Heart right ventricle (tissue), 16 donors: ENCODE measurements at regions not wholly inside any gene's neighbourhood (a gene's known extent, or its start where the extent isn't known, plus 50 kb on each side); places are given as distances from the start of the nearest gene placed in this dataset.

ENCODE experiments used
- ATAC-seq, 8 donors: fragments of 200-7000 bp; cut with Tn5 transposase; one replicate each; pipeline ENCODE4 v1.9.1; 2020; ENCODE audit warnings: mild to moderate bottlenecking in 8 of 8, moderate library complexity in 8 of 8, moderate number of reproducible peaks in 1 of 8
- DNase-seq, 2 donors: peaks; one replicate each; pipeline ENCODE4 v3.0.0-alpha.2; 2020
- H3K27ac ChIP-seq, 10 donors: fragments of 200-600 bp; sonication (generic) in 2 of 10; one replicate each; pipeline versions ENCODE4 v1.5.0 to v1.8.0; 2020 to 2022; ENCODE audit warnings: mild to moderate bottlenecking in 3 of 10
- H3K27me3 ChIP-seq, 7 donors: fragments of 200-600 bp; one replicate each; pipeline ENCODE4 v1.8.0; 2021 to 2022; ENCODE audit warnings: mild to moderate bottlenecking in 2 of 7
- H3K36me3 ChIP-seq, 9 donors: fragments of 200-600 bp; sonication (generic) in 1 of 9; one replicate each; pipeline versions ENCODE4 v1.5.0 to v1.8.0; 2020 to 2022; ENCODE audit warnings: mild to moderate bottlenecking in 2 of 9
- H3K4me1 ChIP-seq, 9 donors: fragments of 200-600 bp; sonication (generic) in 1 of 9; one replicate each; pipeline versions ENCODE4 v1.5.0 to v1.8.0; 2020 to 2022; ENCODE audit warnings: mild to moderate bottlenecking in 4 of 9
- H3K4me3 ChIP-seq, 10 donors: fragments of 200-600 bp; sonication (generic) in 2 of 10; one replicate each; pipeline versions ENCODE4 v1.5.0 to v1.8.0; 2020 to 2022; ENCODE audit warnings: mild to moderate bottlenecking in 7 of 10, moderate library complexity in 2 of 10
- H3K9me3 ChIP-seq, 11 donors: fragments of 200-600 bp in 10 of 11; sonication (generic) in 2 of 11; one replicate each; pipeline versions ENCODE4 v1.5.0 to v1.8.0; 2013 to 2022; ENCODE audit warnings: mild to moderate bottlenecking in 2 of 11, control low read depth in 1 of 11, moderate library complexity in 1 of 11
- CTCF ChIP-seq, 9 donors: fragments of 200-600 bp; sonication (generic) in 2 of 9; IDR thresholded peaks; one replicate each; pipeline versions ENCODE4 v1.5.0 to v1.8.0; 2021 to 2022; ENCODE audit warnings: antibody characterized with exemption in 9 of 9, mild to moderate bottlenecking in 5 of 9, moderate library complexity in 1 of 9
- WGBS, 2 donors: extraction: QIAGEN DNeasy Blood & Tissue Kit; methylation state at CpG; one replicate each; pipeline ENCODE4 v1.1.7; 2013; ENCODE audit warnings: inconsistent platforms in 1 of 2; 5-methylcytosine and 5-hydroxymethylcytosine counted together
- intact Hi-C, 10 donors: fragments of 100-400 bp; cut with DNase I; formaldehyde crosslinking; loops; one replicate each; pipeline versions ENCODE4 v1.11.1 to v1.14.2; 2022
- donor health status: Arrhythmogenic right ventricular cardiomyopathy.
- donor health status: ischemic (EF 13 %, LVEDD 7.1; RV severe dilation, severe dysfunction).
- donor health status: healthy with polysubstance abuse.
- donor health status: DM: no; HTN: yes; CAD: no.
- donor health status: DM: no; HTN: no; CAD: no.
- donor health status: ischemic (EF 25% LVEDD 6.9; RV normal size, moderate dysfunction).
- donor health status: ischemic (EF 25% LVEDD 5.7; RV mildly dilated, moderate dysfunction).
- donor health status: healthy.
- donor health status: DM: yes; HTN: yes; CAD: no.
- donor health status: Ischemic cardiomyopathy.
- donor health status: ischemic (EF 35%, LVEDD 5.7; RV mildly dilated, moderate dysfunction).
- donor health status: nonischemic (EF 11% LVEDD 7.7; RV severe dilation, severe dysfunction).
- donor health status: DM: yes; HTN: yes; CAD: no.
- donor health status: PGD.
- donor health status: ischemic (EF 29% LVEDD 5.4; RV normal size, mild dysfunction).
- donor health status: nonischemic (EF 23%, LVEDD 6.1; RV moderate dilation, normal function).

GRCh38 chr20:52724541-52724940 is 247.6 kb upstream of the TSHZ2 start:
- TF ChIP-seq CTCF (IDR thresholded peaks at IDR 0.05): no peak
- DNase-seq (no peak), ATAC-seq (no peak)
- H3K9me3 ChIP-seq: peaks cover 0 to 3% (median 0%) of the 10 kb centered on the region in 11 donors
- H3K36me3 ChIP-seq: no peaks in the 10 kb centered on the region
- intact Hi-C loops: no loop called here
- 77 to 78% methylated on average over 8 of the region's 8 CpGs for WGBS, 2 donors
- H3K27ac ChIP-seq: no peak overlapping the region
- H3K27me3 ChIP-seq: peaks cover 0 to 5% (median 0%) of the 10 kb centered on the region in 7 donors
- no peak overlapping the region for H3K4me3 ChIP-seq
- H3K4me1 ChIP-seq: no peaks in the 10 kb centered on the region

GRCh38 chr20:52722926-52723688 is 249.1 kb upstream of the TSHZ2 start:
- intact Hi-C loops: no loop called here
- WGBS, 2 donors: 55 to 58% methylated on average over 4 of the region's 4 CpGs
- no peak overlapping the region for H3K27ac ChIP-seq
- DNase-seq (no peak), ATAC-seq (no peak)
- no peak overlapping the region for H3K4me3 ChIP-seq
- no peaks in the 10 kb centered on the region for H3K4me1 ChIP-seq
- no peaks in the 10 kb centered on the region for H3K27me3 ChIP-seq
- no peaks in the 10 kb centered on the region for H3K9me3 ChIP-seq
- no peak for TF ChIP-seq CTCF (IDR thresholded peaks at IDR 0.05)
- H3K36me3 ChIP-seq: no peaks in the 10 kb centered on the region

GRCh38 chr20:52708137-52708536 is 264.0 kb upstream of the TSHZ2 start:
- Histone ChIP-seq H3K27me3 (no peaks in the 10 kb centered on the region), H3K4me1 (no peaks in the 10 kb centered on the region), H3K4me3 (no peak overlapping the region), H3K27ac (no peak overlapping the region), H3K36me3 (no peaks in the 10 kb centered on the region), H3K9me3 (peaks cover 0 to 5% (median 0%) of the 10 kb centered on the region in 11 donors)
- DNase-seq (no peak), ATAC-seq (no peak)
- intact Hi-C loops: no loop called here
- 94 to 95% methylated on average over 1 of the region's 1 CpG for whole genome bisulfite sequencing, 2 donors
- no peak for TF ChIP-seq CTCF (IDR thresholded peaks at IDR 0.05)

GRCh38 chr20:52704553-52704952 is 267.6 kb upstream of the TSHZ2 start:
- H3K27ac ChIP-seq: no peak overlapping the region
- H3K27me3 ChIP-seq: no peaks in the 10 kb centered on the region
- H3K36me3 ChIP-seq: no peaks in the 10 kb centered on the region
- 76 to 82% methylated on average over 1 of the region's 1 CpG for WGBS, 2 donors
- no peak for ATAC-seq
- H3K4me3 ChIP-seq: no peak overlapping the region
- H3K9me3 ChIP-seq: peaks cover 0 to 5% (median 0%) of the 10 kb centered on the region in 11 donors
- no peak for TF ChIP-seq CTCF (IDR thresholded peaks at IDR 0.05)
- intact Hi-C loops: no loop called here
- no peak for DNase-seq
- H3K4me1 ChIP-seq: no peaks in the 10 kb centered on the region
